OCI-LY1 (cell line): ENCODE measurements at regions not wholly inside any gene's neighbourhood (a gene's known extent, or its start where the extent isn't known, plus 50 kb on each side); places are given as distances from the start of the nearest gene placed in this dataset.

Source experiments
- H2AFZ ChIP-seq: fragments of 200-600 bp; sonication (generic), shearing (Covaris generic); 2 replicates; pipeline ENCODE4 v1.6.0; 2014; ENCODE audit warnings: antibody characterized with exemption, mild to moderate bottlenecking, low read length
- H3F3A ChIP-seq: fragments of 200-600 bp; sonication (generic), shearing (Covaris generic); 2 replicates; pipeline ENCODE4 v1.6.0; 2014; ENCODE audit warnings: mild to moderate bottlenecking, antibody characterized with exemption, low read length, moderate library complexity; ENCODE audit not compliant: insufficient read depth
- H3K27ac ChIP-seq: fragments of 200-600 bp; sonication (generic); 2 replicates; pipeline ENCODE4 v1.5.1; 2014; ENCODE audit warnings: low read length, mixed run types, mild to moderate bottlenecking, low read depth; ENCODE audit not compliant: poor library complexity, severe bottlenecking
- H3K27me3 ChIP-seq: fragments of 200-600 bp; sonication (generic); 2 replicates; pipeline ENCODE4 v1.6.0; 2014; ENCODE audit warnings: antibody characterized with exemption, mild to moderate bottlenecking, low read length, moderate library complexity; ENCODE audit not compliant: insufficient read depth
- H3K36me3 ChIP-seq: fragments of 200-600 bp; sonication (generic); 2 replicates; pipeline ENCODE4 v1.6.1; 2014; ENCODE audit warnings: mild to moderate bottlenecking, antibody characterized with exemption, low read length, moderate library complexity, mixed read lengths; ENCODE audit not compliant: insufficient read depth
- H3K4me1 ChIP-seq: fragments of 200-600 bp; sonication (generic); 2 replicates; pipeline ENCODE4 v1.5.1; 2014; ENCODE audit warnings: mild to moderate bottlenecking, low read length, moderate library complexity; ENCODE audit not compliant: insufficient read depth, severe bottlenecking
- H3K4me2 ChIP-seq: fragments of 200-600 bp; sonication (generic), shearing (Covaris generic); 2 replicates; pipeline ENCODE4 v1.6.1; 2014; ENCODE audit warnings: low read length
- H3K4me3 ChIP-seq: fragments of 200-600 bp; sonication (generic); 2 replicates; pipeline ENCODE4 v1.5.1; 2014; ENCODE audit warnings: low read length, low read depth, mild to moderate bottlenecking, mixed read lengths; ENCODE audit not compliant: poor library complexity, severe bottlenecking
- H3K79me2 ChIP-seq: fragments of 200-600 bp; shearing (Covaris generic); 2 replicates; pipeline ENCODE4 v1.6.1; 2016; ENCODE audit warnings: mixed run types, low read length, mixed read lengths; ENCODE audit not compliant: insufficient read depth
- H3K9ac ChIP-seq: fragments of 200-600 bp; sonication (generic), shearing (Covaris generic); 2 replicates; pipeline ENCODE4 v1.6.1; 2014; ENCODE audit warnings: mild to moderate bottlenecking, low read length, mixed read lengths
- H3K9me2 ChIP-seq: fragments of 200-600 bp; sonication (generic), shearing (Covaris generic); 2 replicates; pipeline ENCODE4 v1.6.1; 2014; ENCODE audit warnings: low read depth, mild to moderate bottlenecking, low read length, mixed read lengths
- H3K9me3 ChIP-seq: fragments of 200-600 bp; shearing (Covaris generic); 2 replicates; pipeline ENCODE4 v1.6.1; 2014; ENCODE audit warnings: low read length, mixed read lengths
- H4K20me1 ChIP-seq: fragments of 200-600 bp; sonication (generic), shearing (Covaris generic); 2 replicates; pipeline ENCODE4 v1.6.0; 2016; ENCODE audit warnings: mild to moderate bottlenecking, low read length; ENCODE audit not compliant: insufficient read depth
- EZH2 ChIP-seq: fragments of 200-600 bp; sonication (generic), shearing (Covaris generic); IDR thresholded peaks from 2 replicates; pipeline ENCODE4 v1.8.0; 2017; ENCODE audit warnings: borderline replicate concordance, mixed run types, mild to moderate bottlenecking, antibody characterized with exemption, low read length, moderate library complexity, mixed read lengths
- TF ChIP-seq, protein P1 (sequence below): fragments of 200-600 bp; sonication (generic), shearing (Covaris generic); IDR thresholded peaks from 2 replicates; pipeline ENCODE4 v1.5.1; 2017; ENCODE audit warnings: mild to moderate bottlenecking, antibody characterized with exemption, low read length, moderate library complexity, mixed read lengths

DNA sequence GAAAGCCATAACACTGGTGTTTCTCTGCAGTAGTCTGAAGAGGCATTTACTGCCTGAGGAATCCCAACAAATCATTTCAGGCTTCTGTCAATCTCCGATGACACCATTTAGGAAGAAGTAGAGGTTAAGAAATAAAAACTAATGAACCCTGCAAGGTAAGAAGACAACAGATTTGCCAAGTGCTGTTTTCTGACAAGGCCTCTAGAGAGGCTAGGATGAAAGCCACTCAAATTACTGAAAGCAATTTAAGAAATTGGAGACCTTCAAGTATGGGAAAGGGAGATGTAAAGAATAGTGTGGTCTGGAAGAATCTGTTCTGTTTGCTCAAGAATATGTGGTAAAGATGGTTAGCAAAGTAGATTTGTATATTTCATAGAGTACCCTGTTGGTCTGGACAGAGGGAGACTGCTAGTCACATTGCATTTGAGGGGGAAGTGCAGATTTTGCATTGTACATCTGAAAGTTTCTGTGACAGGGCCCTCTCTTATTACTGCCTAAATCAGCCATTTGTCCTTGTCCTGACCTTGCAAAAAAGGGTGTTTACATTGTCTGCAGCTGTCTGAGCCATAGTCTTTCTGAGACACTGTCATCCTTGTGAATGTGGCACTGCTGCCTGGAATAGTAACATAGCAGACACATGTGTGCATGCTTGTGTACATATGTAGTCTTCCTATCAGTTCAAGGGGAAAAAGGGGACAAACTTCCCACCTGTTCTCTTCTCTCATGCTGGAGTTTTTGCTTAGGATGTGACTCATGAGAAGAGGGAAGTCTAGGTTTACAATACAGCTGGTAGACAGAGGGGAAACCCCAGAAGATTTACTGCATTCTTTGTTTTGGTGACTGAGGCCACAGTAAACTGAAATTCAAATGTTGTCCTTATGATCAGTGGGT is 640.2 kb upstream of the KIRREL3 start:
- H3K27me3 ChIP-seq = no peaks in the 10 kb centered on the region
- no peak overlapping the region for H2AFZ ChIP-seq
- no peaks in the 10 kb centered on the region for H4K20me1 ChIP-seq
- H3K4me1 ChIP-seq = no peaks in the 10 kb centered on the region
- H3K4me3 ChIP-seq = no peak overlapping the region
- H3K4me2 ChIP-seq = no peak overlapping the region
- no peak for TF ChIP-seq EZH2
- TF ChIP-seq, protein P1, sequence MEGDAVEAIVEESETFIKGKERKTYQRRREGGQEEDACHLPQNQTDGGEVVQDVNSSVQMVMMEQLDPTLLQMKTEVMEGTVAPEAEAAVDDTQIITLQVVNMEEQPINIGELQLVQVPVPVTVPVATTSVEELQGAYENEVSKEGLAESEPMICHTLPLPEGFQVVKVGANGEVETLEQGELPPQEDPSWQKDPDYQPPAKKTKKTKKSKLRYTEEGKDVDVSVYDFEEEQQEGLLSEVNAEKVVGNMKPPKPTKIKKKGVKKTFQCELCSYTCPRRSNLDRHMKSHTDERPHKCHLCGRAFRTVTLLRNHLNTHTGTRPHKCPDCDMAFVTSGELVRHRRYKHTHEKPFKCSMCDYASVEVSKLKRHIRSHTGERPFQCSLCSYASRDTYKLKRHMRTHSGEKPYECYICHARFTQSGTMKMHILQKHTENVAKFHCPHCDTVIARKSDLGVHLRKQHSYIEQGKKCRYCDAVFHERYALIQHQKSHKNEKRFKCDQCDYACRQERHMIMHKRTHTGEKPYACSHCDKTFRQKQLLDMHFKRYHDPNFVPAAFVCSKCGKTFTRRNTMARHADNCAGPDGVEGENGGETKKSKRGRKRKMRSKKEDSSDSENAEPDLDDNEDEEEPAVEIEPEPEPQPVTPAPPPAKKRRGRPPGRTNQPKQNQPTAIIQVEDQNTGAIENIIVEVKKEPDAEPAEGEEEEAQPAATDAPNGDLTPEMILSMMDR = no peak
- H3K36me3 ChIP-seq = no peaks in the 10 kb centered on the region
- no peak overlapping the region for H3K27ac ChIP-seq
- no peak overlapping the region for H3K9ac ChIP-seq
- no peaks in the 10 kb centered on the region for H3F3A ChIP-seq
- H3K9me2 ChIP-seq = no peaks in the 10 kb centered on the region
- H3K9me3 ChIP-seq = no peaks in the 10 kb centered on the region
- H3K79me2 ChIP-seq = no peaks in the 10 kb centered on the region

DNA sequence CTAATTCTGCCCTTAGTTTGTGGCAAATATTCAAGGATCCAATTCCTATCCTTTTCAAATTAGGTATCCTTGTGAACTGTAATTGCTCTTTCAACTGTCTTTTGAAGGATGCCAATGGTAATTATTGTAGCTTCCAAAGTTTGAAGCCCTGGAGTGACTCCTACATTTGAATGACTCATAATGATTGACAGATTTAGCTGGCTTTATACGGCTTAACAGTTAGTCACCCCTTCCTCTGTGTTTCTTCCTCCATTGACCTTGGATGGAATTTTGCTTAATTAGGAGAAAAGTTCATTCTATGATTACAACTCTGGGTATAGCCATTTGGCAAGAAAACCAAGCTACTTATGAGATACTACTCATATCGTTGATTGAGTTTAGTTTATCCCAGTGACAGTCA is 639.3 kb upstream of the KIRREL3 start:
- no peak overlapping the region for H3K4me3 ChIP-seq
- no peaks in the 10 kb centered on the region for H3K27me3 ChIP-seq
- H2AFZ ChIP-seq = no peak overlapping the region
- no peaks in the 10 kb centered on the region for H3K4me1 ChIP-seq
- no peak overlapping the region for H3K27ac ChIP-seq
- TF ChIP-seq EZH2 = no peak
- TF ChIP-seq, protein P1 = no peak
- H3K36me3 ChIP-seq = no peaks in the 10 kb centered on the region
- H3K9me2 ChIP-seq = no peaks in the 10 kb centered on the region
- H3F3A ChIP-seq = no peaks in the 10 kb centered on the region
- H3K4me2 ChIP-seq = no peak overlapping the region
- H3K79me2 ChIP-seq = no peaks in the 10 kb centered on the region
- H3K9ac ChIP-seq = no peak overlapping the region
- H3K9me3 ChIP-seq = no peaks in the 10 kb centered on the region
- H4K20me1 ChIP-seq = no peaks in the 10 kb centered on the region

DNA sequence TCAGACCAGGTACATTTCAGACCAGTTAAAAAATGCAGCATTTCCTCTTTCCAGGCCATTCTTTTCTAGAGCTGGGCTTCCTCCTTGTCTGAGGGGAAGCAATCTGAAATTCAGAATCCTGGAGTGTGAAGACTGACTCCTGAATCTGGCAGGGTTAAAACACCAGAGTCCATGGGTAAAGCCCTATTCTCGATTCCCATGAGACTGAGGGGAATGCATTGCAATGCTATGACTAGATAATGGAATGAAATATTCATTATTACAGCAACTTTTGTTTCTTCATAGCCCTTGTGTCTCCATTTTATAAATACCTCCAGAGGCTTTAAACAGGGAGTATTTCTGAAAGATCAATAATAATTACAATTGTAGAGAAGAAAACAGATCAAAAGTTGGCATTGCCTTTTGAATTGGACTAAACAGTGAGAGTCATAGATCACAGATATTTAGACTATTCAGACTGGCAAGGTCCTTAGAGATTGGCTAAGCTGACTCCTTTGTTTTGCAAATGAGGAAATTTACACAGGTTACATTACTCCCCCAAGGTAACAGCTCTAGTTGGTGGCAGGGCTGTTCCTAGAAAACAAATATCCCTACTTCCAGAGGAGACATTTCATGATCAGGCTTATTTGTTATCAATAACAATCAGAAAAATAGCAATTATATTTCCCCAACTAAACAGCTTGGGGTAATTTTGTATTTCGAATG is 632.6 kb upstream of the KIRREL3 start:
- Histone ChIP-seq H3K4me3 (no peak overlapping the region), H2AFZ (no peak overlapping the region), H3K27me3 (no peaks in the 10 kb centered on the region), H3K36me3 (no peaks in the 10 kb centered on the region), H3K4me1 (no peaks in the 10 kb centered on the region), H3K9ac (no peak overlapping the region), H4K20me1 (no peaks in the 10 kb centered on the region), H3K9me3 (no peaks in the 10 kb centered on the region), H3K9me2 (no peaks in the 10 kb centered on the region), H3F3A (no peaks in the 10 kb centered on the region), H3K79me2 (no peaks in the 10 kb centered on the region), H3K4me2 (no peak overlapping the region), H3K27ac (no peak overlapping the region)
- TF ChIP-seq, protein P1 = no peak
- TF ChIP-seq EZH2 = no peak
